ENCODE measurements at regions not wholly inside any gene's neighbourhood (a gene's known extent, or its start where the extent isn't known, plus 50 kb on each side); places are given as distances from the start of the nearest gene placed in this dataset.
A peak's percentile ranks its signal among the peaks of the same experiment; 100 is the strongest.

DNA sequence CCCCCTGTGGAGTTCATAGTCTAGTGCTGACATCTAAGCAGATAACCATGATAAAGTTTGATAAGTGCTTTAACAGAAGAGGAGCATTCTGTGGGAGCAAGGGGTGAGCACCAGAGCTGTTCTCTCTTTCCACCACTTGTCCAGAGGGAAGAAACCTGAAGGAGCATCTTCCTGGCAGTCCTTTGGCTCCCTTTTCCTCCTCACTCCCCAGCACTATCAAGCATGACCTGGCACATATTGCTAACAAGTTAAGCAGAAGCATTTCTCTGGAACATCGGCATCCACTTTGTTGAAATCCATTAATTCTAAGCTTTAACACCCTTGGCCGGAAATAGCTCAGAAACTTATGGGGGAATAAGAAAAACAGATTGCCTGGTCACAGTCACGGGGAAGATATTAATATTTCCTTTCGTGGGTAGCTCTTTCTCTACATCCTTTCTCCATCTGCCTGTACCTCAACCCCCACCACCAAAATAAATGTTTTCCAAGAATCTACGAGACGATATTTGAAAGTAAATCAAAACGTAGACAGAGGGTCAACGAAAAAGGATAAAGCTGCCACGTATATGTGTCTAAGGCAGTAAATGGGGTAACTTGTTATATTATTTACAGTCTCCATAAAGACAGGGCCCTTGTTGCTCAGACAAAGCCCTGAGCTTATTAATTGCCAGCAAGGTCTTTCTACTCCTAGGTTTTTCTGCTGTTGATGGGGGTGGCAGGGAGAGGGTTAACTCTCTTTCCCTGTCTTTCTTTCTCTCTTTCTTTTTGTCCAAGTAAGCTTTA is 351.4 kb downstream of the NUF2 start:
- H3K27ac ChIP-seq: no peak overlapping the region
- H3K9me3 ChIP-seq: no peaks in the 10 kb centered on the region
- TF ChIP-seq POLR2AphosphoS5 (IDR thresholded peaks at IDR 0.05): no peak
- TF ChIP-seq EP300 (IDR thresholded peaks at IDR 0.05): no peak
- TF ChIP-seq, protein P1, sequence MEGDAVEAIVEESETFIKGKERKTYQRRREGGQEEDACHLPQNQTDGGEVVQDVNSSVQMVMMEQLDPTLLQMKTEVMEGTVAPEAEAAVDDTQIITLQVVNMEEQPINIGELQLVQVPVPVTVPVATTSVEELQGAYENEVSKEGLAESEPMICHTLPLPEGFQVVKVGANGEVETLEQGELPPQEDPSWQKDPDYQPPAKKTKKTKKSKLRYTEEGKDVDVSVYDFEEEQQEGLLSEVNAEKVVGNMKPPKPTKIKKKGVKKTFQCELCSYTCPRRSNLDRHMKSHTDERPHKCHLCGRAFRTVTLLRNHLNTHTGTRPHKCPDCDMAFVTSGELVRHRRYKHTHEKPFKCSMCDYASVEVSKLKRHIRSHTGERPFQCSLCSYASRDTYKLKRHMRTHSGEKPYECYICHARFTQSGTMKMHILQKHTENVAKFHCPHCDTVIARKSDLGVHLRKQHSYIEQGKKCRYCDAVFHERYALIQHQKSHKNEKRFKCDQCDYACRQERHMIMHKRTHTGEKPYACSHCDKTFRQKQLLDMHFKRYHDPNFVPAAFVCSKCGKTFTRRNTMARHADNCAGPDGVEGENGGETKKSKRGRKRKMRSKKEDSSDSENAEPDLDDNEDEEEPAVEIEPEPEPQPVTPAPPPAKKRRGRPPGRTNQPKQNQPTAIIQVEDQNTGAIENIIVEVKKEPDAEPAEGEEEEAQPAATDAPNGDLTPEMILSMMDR (IDR thresholded peaks at IDR 0.05): no peak
- TF ChIP-seq POLR2A (IDR thresholded peaks at IDR 0.05): no peak
- H3K27me3 ChIP-seq: no peaks in the 10 kb centered on the region
- no peaks in the 10 kb centered on the region for H3K36me3 ChIP-seq
- no peak overlapping the region for H3K4me3 ChIP-seq
- no peaks in the 10 kb centered on the region for H3K4me1 ChIP-seq
- 61 to 72% methylated on average over 9 of the region's 9 CpGs for WGBS, 2 donors
- ATAC-seq (ENCODE audit: low FRiP score in 2 of 2) (no peak), DNase-seq (no peak)

DNA sequence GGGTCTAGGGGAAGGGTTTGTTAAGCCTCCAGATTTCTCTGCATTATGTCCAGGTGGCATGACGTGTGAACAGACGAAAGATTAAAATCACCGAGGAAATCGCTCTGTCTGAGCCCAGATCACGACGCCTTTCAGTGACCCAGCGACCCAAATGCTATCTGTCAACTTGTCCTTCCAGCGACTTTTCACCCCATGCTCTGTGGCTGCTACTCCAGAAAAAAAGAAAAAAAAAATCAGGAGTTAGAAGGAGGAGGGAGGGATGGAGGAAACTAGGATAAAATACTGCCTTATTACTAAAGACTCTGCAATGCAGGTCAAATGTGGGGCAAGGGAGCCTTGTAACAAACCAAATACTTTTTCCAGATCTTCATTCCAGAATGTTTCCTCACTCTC is 352.0 kb downstream of the NUF2 start:
- ATAC-seq (ENCODE audit: low FRiP score in 2 of 2): peak in 1 of 2 donors; percentile 54
- no peak overlapping the region for H3K27ac ChIP-seq
- WGBS, 2 donors: 45 to 68% methylated on average over 8 of the region's 8 CpGs

DNA sequence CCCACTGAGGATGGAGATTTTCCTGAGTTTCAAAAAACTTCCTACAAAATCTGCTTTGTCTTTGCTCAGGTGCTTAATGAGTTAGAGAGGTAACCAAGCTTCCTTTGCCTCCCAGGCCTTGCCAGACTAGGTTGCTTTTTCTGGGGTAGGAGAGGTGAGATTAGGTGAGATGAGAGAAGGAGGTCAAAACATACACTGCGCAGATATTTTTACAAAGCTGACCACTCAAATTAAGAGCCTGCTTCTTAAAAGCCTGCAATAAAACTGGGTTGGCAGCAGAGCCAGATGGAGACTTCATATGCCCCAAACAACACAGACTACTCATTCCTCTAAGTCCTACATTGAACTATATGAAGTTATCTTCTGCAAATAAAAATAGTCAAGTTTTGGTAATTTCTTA is 352.5 kb downstream of the NUF2 start:
- 23 to 67% methylated on average over 1 of the region's 1 CpG for WGBS, 2 donors
- no peak for ATAC-seq (ENCODE audit: low FRiP score in 2 of 2)
- no peaks in the 10 kb centered on the region for H3K27me3 ChIP-seq
- no peak for DNase-seq
- H3K9me3 ChIP-seq: no peaks in the 10 kb centered on the region
- H3K27ac ChIP-seq: no peak overlapping the region
- H3K4me1 ChIP-seq: no peaks in the 10 kb centered on the region
- TF ChIP-seq, protein P1 (IDR thresholded peaks at IDR 0.05): no peak
- no peak for TF ChIP-seq EP300 (IDR thresholded peaks at IDR 0.05)
- no peak for TF ChIP-seq POLR2A (IDR thresholded peaks at IDR 0.05)
- no peaks in the 10 kb centered on the region for H3K36me3 ChIP-seq
- no peak overlapping the region for H3K4me3 ChIP-seq

More for the DNA sequence above, 352.0 kb downstream of the NUF2 start:
- Histone ChIP-seq H3K4me1 (no peaks in the 10 kb centered on the region), H3K27me3 (no peaks in the 10 kb centered on the region), H3K36me3 (no peaks in the 10 kb centered on the region), H3K9me3 (no peaks in the 10 kb centered on the region), H3K4me3 (no peak overlapping the region)
- no peak for DNase-seq
- TF ChIP-seq POLR2A (IDR thresholded peaks at IDR 0.05) (no peak), POLR2AphosphoS5 (IDR thresholded peaks at IDR 0.05) (no peak), EP300 (IDR thresholded peaks at IDR 0.05) (no peak)
- TF ChIP-seq, protein P1 (IDR thresholded peaks at IDR 0.05): no peak

DNA sequence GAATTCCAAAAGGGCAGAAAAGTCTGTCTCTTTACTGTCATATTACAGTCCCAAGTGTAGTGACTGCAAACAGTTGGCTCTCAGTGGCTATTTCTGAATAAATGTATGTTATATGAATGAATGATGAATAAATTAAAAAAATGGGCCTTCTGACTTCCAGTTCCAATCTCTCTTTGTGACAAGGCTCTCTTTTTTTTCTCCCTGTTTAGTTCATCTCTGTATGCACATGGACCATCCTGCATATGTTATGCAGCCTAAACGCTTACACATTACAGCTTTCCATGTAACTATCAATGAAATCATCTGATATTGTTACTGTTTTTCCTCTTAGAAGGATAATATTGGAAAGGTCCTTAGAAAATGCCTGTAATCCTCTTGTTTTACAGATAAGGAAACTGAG is 363.0 kb downstream of the NUF2 start:
- Histone ChIP-seq H3K9me3 (peaks cover 0 to 7% (median 0%) of the 10 kb centered on the region in 4 donors), H3K4me3 (no peak overlapping the region), H3K27me3 (no peaks in the 10 kb centered on the region), H3K4me1 (no peaks in the 10 kb centered on the region), H3K27ac (no peak overlapping the region), H3K36me3 (no peaks in the 10 kb centered on the region)
- WGBS, 2 donors: 90 to 97% methylated on average over 1 of the region's 1 CpG
- DNase-seq (no peak), ATAC-seq (ENCODE audit: low FRiP score in 2 of 2) (no peak)
- no peak for TF ChIP-seq EP300 (IDR thresholded peaks at IDR 0.05)
- TF ChIP-seq POLR2A (IDR thresholded peaks at IDR 0.05): no peak
- no peak for TF ChIP-seq POLR2AphosphoS5 (IDR thresholded peaks at IDR 0.05)
- TF ChIP-seq, protein P1 (IDR thresholded peaks at IDR 0.05): no peak

DNA sequence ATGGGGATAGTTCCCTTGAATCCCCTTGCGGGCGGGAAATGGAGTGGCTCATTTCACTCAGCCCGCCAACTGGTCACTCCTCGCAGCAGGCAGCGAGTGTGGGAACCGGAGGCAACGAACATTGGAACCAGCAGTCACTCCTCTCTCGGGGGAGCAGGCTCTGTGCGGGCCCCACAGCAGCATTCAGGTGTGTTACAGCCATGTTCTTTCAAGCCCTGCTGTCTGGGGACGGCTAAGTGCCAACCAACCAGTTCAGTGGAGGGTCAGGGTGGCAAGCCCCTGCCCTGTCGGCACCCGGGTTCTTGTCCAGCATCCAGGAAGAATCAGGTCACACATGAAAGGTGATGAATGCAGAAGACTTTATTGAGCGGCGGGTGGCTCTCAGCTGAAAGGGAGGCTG is 370.5 kb downstream of the NUF2 start:
- 79 to 88% methylated on average over 14 of the region's 14 CpGs for WGBS, 2 donors
- H3K9me3 ChIP-seq: no peaks in the 10 kb centered on the region
- H3K27me3 ChIP-seq: no peaks in the 10 kb centered on the region
- H3K4me1 ChIP-seq: no peaks in the 10 kb centered on the region
- DNase-seq (peak in 1 of 2 donors; percentile 14), ATAC-seq (ENCODE audit: low FRiP score in 2 of 2) (no peak)
- no peaks in the 10 kb centered on the region for H3K36me3 ChIP-seq
- H3K4me3 ChIP-seq: no peak overlapping the region
- H3K27ac ChIP-seq: no peak overlapping the region
- TF ChIP-seq POLR2AphosphoS5 (IDR thresholded peaks at IDR 0.05) (no peak), EP300 (IDR thresholded peaks at IDR 0.05) (no peak), POLR2A (IDR thresholded peaks at IDR 0.05) (no peak)
- TF ChIP-seq, protein P1 (IDR thresholded peaks at IDR 0.05): no peak

All from upper lobe of left lung (tissue), 6 donors.